Hematopoietic multipotent progenitor cell (in vitro differentiated cells): ENCODE measurements at regions not wholly inside any gene's neighbourhood (a gene's known extent, or its start where the extent isn't known, plus 50 kb on each side); places are given as distances from the start of the nearest gene placed in this dataset.

Experiments used
- DNase-seq, 3 donors: peaks; one replicate each; pipeline ENCODE4 v3.0.0-alpha.2; 2011 to 2015; ENCODE audit warnings: low read depth in 2 of 3, low spot score in 2 of 3

DNA sequence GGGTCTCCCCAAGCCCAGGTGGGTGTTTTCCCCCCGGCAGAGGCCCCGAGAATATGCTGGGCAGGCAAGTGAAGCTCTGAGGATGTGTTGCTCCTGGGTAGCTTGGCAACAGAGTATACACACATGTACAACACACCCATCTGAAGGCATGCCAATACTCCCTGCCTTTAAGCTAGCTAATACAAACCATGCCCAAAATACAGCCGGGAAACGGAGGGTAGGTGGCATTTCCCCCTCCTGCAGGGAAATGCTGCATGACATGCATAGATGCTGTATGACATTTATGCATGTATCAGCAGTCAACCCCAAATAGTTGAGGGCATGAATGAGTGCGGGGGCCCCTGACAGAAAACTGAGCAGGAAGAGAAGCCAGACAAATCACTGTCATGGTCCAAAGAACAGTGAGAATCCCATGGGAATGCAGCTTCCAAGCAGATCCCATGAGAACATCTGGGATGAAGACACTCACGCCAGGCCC, 614.1 kb downstream of the EBF1 start:
- DNase-seq: no peak

DNA sequence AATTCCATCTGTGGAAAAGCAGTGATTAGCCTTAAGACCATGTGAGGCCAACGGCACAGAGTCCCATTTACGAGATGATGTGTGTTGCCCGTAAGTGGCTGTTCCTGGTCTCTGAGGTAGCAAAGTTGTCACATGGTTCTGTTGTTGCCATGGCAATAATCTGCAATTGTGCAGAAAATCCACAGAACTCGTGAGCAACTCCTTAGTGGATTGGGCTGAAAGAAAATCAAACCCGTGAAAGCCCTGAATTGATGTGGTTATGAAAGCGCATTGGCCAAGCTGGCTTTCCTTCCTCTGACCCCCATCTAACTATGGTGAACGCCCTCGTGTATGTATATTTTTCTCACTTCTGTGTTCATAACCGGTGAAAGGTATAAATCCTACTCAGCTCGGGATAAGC, 614.7 kb downstream of the EBF1 start:
- DNase-seq: no peak

DNA sequence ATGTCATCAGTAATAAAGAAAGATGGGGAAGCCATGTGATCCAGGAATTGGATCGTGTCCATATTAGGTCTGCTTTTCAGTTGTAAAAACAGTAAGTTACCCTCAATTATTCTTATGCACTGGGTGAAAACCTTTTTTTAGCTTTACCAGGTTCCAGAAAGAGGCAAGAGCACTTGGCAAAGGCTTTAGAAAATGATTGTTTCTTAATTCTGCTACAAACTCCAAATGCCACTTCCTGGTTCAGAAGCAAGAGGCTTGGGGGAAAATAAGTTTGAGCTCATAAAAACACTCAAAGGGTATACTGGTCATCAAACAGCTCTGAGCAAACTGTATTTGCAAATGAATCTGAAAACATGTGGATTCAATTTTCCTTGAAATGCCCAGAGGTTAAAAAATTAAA, 615.6 kb downstream of the EBF1 start:
- DNase-seq: no peak

DNA sequence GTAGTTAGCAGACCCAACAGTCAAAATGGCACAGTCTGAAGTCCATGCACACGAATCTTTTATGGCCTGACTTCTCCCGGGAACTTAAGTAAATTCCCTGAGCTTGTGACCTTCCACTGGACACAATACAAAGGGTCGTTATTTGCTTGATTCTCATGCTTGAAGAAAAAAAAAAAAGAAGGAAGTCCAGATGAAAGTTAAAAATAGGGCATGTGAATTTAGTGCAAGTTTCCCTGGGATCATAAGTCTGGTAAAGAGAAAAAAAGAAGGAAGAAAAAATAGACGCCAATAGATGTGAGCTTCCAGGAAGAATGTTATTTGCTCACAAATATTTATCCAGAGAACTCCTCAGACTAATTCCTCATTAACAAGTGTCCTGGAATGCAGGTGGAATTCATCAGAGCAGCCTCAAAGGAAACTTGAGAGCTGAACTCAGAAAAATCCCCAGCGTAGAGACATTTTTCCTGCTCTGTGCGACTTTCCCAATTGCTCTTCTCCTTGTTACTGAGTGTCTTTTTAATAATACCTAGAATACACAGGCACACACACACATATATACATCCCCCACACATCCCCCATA, 616.3 kb downstream of the EBF1 start:
- DNase-seq: no peak

DNA sequence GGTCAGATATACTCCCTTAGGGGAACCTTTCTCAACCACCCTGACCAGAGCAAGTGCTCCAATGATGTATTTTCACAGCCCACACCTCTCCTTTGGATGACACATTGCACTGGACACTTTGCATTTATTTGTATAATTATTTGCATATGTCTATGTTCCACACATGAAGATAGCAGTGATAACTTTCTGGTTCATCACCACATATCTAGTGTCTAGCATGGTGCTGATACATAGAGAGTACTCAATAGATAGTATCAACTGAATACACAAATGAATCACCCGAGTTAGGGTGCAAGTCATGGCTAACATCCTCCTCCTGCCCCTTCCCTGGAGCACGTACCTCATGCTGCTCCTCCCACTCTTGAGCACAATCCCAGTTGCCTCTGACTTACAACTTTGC, 617.6 kb downstream of the EBF1 start:
- DNase-seq: no peak

DNA sequence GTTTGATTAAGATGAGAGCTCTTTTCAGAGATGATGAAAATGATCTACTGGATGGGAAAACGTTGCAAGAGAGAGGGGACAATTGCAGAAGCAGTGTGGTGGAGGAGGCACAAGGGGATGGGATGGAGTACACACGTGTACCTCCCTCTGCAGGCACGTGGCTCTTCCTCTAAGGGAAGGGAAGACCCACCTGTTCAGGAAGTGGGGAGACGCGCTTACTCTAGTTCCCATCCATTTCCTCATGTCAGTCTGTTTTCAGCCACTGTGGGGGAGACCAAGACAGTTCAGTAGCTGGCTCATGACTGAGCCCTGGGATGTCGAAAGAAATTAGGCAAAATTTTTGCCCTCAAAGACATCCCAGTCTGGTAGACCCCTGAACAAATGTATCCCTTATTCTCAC, 619.2 kb upstream of the CLINT1 start:
- DNase-seq: no peak

DNA sequence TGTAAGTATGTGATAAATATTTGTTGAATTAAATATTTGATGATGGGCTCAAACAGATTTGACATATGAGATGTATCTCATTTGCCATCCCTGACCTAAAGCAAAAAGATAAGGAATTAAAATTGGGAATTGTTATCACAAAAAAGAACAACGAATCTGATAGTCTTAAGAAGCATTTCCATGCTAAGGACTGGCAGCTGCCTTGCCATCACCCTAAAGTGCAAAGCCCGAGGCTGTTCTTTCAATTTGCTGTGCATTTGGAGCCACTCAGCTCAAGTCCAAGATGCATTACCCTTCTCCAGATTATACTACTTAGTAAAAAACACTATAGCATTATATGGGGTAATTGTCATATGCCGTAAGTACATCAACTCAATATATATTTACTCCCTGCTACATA, 618.3 kb upstream of the CLINT1 start:
- DNase-seq: no peak

DNA sequence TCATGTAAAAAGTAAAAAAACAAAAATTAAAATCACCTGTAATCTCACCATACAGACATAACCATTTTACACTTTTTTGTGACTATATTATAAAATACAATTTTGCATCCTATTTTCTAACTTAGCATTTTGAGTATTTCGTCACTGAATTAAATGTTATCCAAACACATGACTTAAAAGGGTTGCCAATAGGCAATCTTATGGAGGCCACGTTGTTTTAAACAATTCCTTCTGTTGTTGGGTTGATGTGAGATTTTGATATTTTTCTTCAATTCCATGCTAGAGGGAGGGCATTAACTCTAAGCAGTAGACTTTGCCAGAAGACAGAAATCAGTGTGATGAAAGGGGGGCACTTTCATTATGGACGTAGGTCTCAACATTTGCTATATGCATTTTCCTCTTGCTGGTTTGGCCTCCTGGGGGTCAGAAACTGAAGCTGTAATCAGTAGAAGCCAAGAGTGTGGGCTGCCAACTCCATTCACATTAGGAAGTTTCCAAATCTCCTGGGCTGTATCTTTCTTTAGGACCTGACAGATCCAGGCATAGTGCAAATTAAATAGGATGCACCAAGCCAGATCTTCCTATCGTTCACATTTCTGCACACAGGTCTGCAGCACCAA, 614.2 kb upstream of the CLINT1 start:
- DNase-seq: no peak

DNA sequence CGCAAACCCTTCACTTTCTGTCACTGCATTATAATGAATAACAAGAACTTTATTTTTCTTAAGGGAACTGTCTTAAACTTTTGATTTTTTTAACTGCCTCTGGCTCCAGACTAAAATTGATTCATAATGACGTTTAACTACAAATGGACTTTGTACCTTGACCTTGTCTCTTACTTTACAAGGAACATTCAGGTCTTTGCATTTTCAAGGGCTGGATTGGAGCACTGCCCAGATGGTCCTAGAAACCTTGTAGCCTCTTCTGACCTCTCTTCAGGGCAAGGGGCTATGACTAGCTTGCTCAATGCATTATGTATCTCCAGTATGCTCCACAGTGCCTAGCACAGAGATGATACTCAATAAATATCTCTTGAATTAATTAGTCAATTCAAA, 612.6 kb upstream of the CLINT1 start:
- no peak for DNase-seq

DNA sequence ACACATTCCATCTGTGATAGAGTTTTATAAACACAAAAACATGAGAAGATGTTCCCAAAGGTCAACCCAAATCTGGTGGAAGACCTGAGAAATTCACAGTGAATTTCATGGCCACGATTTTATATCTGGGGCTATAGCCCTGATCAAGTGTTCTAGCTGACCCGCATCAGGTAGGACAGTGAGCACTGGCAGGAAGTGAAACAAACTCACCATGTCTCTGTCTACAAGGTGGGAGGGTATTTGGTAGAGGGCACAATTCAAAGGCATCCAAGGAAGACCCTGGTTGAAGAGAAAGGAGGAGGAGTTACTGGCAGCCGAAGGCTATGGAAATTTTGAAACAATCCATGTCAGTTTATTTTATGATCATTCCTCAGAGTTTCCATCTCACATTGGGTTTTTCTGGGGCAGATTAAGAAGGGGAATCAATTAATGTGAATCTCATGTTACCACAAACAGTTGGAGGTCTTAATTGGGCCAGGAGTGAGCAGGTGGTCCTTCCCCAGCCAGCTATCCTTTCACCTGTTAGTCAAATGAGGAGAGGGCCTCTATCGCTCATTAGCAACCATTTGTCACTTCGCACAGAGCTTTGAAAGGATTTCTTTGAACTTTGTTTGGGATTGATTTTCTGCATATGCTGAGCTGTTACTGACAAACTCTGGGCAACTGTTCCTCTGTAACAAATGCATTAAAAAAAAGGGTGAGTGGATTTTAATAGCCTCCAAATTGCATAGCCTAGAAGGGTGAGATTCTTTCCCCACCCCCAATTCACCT, 612.0 kb upstream of the CLINT1 start:
- DNase-seq: no peak

DNA sequence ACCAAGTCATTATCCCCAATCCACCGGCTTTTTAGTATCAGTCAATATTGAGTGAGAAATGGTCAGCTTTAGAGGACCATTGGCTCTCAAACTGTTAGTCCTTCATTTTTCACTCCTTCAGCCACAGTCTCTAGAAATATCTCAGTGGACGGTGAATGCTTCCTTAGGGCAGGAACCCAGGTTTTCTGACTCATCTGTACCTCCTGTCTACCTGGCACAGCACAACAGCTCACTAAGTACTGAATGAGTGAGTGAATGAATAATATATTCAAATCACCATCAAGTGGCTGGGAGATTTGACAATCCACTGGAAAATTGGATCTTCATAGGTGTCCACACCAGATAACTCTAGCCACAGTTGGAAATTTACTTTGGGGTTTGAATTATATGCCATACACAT, 609.5 kb upstream of the CLINT1 start:
- DNase-seq: no peak

DNA sequence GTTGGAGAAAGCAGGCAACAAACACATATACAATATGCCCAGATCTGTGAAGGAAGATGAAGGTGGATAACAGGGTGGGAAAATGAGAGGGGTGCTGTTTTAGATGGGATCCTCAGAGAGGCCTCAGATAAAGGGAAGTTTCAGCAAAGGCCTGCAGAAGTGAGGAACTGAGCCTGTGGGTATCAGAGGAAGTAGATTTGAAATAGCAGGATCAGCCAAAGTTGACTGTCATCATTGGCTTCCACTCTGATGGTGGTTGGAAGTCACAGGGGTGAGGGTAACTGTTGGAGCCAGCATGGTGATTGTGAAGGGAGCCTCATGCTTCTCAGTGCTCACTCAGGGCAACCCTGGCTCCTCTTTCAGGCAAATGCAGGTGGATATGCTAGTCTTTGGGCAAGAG, 607.2 kb upstream of the CLINT1 start:
- DNase-seq: no peak

DNA sequence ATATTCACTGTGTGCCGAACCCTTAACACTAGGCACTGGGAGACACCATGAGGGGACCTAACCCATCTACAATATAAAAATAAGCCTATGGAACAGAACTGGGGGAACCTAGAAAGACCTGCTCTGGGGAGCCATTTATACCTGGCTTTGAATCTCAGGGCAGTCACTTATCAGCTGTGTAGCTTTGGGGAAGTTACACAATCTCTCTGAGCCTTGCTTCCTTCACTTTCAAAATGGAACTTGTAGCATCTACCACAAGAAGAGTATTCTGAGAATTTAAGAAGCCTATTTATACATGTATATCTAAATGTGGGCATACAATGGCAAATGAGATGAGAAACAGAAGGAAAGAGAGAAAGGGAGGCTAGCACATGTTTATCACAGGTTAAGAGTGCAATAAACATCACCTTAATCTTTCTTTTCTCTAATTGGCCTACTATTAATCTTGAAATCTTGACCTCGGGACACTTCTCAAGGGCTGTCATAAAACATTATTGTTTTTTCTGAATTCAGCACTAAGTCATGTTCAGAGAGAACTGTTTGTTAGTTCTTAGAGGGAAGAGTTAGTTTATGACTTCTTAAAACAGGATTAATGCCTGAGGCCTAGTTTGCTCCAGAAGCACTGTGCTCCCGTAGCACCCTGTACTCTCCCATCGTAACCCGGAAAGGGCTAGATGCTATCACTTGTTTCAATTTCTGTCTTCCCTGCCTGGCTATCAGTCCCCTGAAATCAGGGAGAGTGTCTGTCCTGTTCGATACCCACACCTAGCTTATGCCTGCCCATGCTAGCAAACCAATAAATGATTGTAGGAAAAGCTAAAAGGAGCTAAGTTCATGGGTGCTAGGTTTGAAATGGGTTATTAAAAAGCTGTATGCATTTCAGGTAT, 606.4 kb upstream of the CLINT1 start:
- no peak for DNase-seq

DNA sequence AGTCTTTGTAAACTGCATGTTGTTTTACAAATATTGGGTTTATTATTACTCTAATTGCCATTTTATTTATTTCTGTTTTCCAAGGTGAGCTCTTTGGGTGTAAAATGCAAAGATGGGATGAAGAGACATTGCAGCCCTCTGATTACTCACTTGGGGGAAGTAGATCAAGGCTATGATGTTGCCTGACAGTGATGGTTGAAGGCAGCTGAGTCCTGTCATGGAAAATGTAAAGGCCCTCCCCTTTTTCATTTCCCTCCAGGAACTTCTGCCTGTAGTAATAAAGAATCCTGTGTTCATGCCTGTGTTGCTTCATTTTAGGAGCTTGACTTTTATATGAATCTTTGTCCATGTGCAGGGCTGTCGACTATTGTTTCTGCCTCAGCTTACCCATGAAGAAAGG, 605.4 kb upstream of the CLINT1 start:
- DNase-seq: no peak

DNA sequence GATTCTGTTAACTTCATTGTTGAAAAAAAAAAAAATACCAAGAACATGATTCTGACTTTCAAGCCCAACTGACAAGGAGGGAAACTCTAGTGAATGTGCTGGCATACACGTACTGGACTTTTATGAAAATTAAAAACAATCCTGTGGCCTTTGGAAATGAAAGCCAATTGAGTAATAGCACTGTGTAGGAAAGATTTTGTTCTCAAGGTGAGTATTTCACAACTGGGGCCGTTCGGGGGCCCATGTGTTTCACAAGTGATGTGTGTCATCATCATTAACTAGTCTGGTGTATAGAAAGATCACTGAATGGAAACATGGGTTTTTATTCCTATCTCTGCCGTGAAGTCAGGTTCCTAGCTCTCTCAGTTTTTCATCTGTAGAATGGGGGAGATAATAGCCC, 605.0 kb upstream of the CLINT1 start:
- no peak for DNase-seq

DNA sequence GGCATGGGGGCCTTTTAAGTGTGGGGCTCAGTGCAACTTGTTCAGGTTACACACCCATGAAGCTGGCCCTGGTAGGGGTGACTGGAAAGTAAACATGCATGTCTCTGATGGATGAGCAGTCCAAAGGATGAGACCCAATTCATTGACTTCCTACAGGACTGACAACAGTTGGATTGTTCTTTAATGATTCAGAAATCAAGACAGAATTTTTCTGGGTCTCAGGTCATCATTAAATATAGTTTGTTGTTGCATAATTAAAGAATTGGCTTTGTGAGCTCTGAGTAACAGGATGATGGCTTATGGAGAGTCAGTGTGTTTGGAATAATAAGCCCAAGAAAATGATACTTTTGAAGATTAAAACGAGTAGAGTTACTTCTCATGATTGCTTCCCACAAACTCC, 604.2 kb upstream of the CLINT1 start:
- DNase-seq: no peak

DNA sequence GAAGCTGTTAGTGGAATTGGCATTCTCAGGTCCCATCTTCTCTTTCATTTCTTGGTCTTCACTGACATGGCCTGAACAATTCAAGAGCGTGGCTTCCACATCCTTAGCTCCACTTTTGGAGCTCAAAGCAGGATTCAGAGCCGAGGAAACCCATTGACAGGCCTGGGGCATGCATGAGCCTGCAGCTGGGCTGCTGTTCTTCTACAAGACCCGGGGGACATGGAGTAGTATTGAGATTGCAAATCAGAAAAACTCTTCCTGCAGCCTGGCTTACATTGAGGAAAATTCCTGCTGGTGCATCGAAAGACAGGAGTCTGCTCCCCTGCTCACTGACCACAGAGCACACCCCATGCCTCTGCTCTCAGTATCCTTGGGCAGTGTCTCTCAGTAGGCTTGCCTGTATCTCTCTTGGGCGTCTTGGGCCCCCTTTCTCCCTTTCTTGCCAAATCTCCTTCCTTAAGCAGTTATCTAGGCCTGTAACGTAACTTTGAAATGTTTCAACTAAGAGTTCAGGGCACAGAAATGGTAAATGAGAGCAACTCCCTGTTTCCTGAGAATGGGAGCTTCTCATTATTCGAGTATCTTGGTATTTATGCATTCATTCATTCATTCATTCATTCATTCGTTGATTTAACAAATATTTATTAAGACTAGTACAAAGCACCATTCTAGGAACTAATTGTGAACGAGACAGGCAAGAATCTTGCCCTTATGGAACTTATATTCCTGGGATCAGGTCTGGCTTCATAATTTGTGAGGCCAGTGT, 603.6 kb upstream of the CLINT1 start:
- no peak for DNase-seq

DNA sequence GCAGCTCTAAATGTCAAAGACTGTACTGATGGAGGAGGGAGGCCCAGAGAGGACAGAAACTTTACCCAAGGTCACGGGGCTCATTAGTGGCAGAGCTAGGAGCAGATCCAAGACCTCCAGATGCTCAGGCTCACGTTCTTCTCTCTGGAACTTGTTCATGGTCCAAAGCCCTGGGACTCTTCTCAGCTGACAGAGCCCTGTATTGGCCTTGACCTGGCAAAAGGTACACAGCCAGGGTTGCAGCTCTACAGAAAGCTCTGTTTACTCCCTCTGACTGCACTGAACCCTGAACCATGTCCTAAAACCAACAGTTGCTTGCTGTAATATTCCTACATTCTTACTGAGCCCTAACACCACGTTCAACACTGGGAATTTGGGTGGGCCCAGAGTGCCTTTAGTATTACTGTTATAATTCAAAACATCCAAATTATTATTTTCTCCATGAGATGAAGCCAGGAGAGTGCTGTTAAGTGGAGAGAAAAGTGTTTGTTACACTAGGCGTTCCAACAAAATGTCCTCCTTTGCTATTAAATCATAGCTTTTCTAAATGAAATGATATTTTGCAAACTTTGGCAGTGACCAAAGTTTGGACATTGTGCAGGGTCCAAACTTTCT, 602.4 kb upstream of the CLINT1 start:
- DNase-seq: no peak

DNA sequence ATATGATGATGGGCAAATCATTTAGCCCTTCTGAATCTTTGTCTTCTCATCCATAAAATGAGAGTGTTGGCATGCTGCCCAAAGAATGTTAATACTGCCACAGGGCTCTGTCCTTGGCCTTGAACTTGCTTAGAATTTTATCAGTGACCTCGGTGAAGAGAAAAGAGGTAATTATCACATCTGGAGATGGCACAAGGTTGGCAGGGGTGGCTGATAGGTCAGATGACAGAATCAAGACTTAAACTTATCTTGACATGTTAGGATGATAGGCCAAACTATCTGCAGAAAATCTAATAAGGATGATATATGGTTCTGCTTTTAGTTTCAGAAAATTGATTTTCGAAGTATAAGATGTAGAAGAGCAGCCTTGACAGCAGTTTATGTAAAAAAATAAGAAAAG, 599.1 kb upstream of the CLINT1 start:
- DNase-seq: no peak

DNA sequence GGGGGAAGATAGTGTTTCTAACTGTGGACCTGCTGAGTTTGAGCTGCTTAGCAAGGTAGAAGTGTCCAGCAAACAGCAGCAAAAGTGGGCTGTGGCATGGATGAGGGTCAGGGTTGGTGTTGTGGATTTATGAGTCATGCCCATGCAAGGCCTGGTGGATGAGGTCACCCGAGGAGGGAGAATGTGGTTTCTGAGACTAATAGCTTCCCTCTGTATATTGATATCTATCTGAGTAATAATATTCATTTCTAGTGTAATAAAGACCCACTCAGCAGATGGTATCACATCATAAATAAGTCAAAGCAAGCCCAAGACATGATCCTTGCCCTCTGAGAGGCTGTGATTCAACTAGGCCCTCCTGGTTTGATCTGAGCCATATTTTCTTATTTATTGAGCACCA, 597.8 kb upstream of the CLINT1 start:
- no peak for DNase-seq
